ENCODE measurements at regions not wholly inside any gene's neighbourhood (a gene's known extent, or its start where the extent isn't known, plus 50 kb on each side); places are given as distances from the start of the nearest gene placed in this dataset.
"Not testable (repeated sequence)": the region's sequence is repeated elsewhere in the genome, so short reads cannot be mapped to it uniquely, and the experiment has no call there.

DNA sequence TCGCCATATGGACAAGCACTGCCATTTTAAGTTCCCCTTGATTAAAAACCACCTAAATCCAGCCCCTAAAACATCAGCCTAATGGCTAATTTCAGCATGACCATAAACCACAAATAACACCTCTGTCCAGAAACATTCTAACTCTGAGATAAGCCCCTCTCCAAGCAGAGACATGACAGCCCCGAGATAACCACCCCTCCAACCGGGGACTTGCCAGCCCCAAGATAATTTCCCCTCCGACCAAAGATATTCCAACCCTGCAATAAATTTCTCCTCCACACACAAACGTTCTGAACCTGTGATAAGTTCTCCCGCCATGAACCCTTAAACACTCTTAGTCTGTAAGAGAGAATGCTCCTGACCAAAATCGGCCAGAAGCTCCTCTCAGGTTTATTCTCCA lies 586.8 kb downstream of the EDEM1 start:
- no peak for DNase-seq
- no peak for FAIRE-seq
- Histone ChIP-seq H3K9me3 (ENCODE audit: control insufficient read depth in 2 of 3, insufficient read depth in 1 of 3, low read length in 3 of 3) (no peaks in the 10 kb centered on the region), H3K27ac (ENCODE audit: low read depth in 2 of 2, low read length in 2 of 2) (no peak overlapping the region), H3K9ac (ENCODE audit: low read length in 3 of 3) (no peak overlapping the region), H3K4me1 (ENCODE audit: control insufficient read depth in 2 of 3, insufficient read depth in 2 of 3, low read depth in 1 of 3, low read length in 3 of 3) (no peaks in the 10 kb centered on the region), H3K36me3 (ENCODE audit: control insufficient read depth in 2 of 3, insufficient read depth in 3 of 3, low read length in 3 of 3) (no peaks in the 10 kb centered on the region), H3K27me3 (ENCODE audit: control insufficient read depth, insufficient read depth, low read length) (no peaks in the 10 kb centered on the region), H3K4me3 (ENCODE audit: low read length in 3 of 3) (no peak overlapping the region)
- intact Hi-C loops (cut with DNase I): no loop called here
- TF ChIP-seq, protein P1, sequence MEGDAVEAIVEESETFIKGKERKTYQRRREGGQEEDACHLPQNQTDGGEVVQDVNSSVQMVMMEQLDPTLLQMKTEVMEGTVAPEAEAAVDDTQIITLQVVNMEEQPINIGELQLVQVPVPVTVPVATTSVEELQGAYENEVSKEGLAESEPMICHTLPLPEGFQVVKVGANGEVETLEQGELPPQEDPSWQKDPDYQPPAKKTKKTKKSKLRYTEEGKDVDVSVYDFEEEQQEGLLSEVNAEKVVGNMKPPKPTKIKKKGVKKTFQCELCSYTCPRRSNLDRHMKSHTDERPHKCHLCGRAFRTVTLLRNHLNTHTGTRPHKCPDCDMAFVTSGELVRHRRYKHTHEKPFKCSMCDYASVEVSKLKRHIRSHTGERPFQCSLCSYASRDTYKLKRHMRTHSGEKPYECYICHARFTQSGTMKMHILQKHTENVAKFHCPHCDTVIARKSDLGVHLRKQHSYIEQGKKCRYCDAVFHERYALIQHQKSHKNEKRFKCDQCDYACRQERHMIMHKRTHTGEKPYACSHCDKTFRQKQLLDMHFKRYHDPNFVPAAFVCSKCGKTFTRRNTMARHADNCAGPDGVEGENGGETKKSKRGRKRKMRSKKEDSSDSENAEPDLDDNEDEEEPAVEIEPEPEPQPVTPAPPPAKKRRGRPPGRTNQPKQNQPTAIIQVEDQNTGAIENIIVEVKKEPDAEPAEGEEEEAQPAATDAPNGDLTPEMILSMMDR (IDR thresholded peaks at IDR 0.05; ENCODE audit: borderline replicate concordance, extremely low read depth, insufficient read depth): no peak

DNA sequence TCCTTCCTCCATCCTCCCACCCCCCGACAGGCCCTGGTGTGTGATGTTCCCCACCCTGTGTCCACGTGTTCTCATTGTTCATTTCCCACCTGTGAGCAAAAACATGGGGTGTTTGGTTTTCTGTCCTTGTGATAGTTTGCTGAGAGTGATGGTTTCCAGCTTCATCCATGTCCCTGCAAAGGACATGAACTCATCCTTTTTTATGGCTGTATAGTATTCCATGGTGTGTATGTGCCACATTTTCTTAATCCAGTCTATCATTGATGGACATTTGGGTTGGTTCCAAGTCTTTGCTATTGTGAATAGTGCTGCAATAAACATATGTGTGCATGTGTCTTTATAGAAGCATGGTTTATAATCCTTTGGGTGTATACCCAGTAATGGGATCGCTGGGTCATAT lies 587.6 kb downstream of the EDEM1 start:
- FAIRE-seq; H3K27ac ChIP-seq (ENCODE audit: low read depth in 2 of 2, low read length in 2 of 2); H3K27me3 ChIP-seq (ENCODE audit: control insufficient read depth, insufficient read depth, low read length); H3K9ac ChIP-seq (ENCODE audit: low read length in 3 of 3); H3K4me1 ChIP-seq (ENCODE audit: control insufficient read depth in 2 of 3, insufficient read depth in 2 of 3, low read depth in 1 of 3, low read length in 3 of 3); DNase-seq; H3K4me3 ChIP-seq (ENCODE audit: low read length in 3 of 3); H3K36me3 ChIP-seq (ENCODE audit: control insufficient read depth in 2 of 3, insufficient read depth in 3 of 3, low read length in 3 of 3); H3K9me3 ChIP-seq (ENCODE audit: control insufficient read depth in 2 of 3, insufficient read depth in 1 of 3, low read length in 3 of 3); intact Hi-C loops (cut with DNase I): not testable (repeated sequence)

DNA sequence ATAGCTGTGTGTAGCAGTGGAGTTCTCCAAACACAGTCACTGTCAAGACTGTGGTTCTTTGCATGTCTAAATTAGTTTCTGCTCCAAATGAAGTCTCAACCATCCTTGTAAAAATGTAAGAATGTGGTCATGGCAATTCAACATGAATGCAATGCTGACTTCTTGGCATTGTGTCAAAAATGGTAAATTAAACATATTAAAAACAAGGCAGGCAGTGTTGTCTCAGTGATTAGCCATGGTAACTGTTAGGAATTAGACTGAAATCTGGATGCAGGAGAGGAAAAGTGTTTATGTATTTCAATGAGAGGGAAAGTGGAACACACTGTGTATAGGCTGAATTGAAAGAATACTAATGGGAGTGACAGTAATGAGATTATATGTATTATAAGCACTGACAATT lies 597.2 kb downstream of the EDEM1 start:
- FAIRE-seq: no peak
- intact Hi-C loops (cut with DNase I): no loop called here
- peak in 2 of 5 donors; percentile 43 to 62 for DNase-seq
- no peaks in the 10 kb centered on the region for H3K4me1 ChIP-seq (ENCODE audit: control insufficient read depth in 2 of 3, insufficient read depth in 2 of 3, low read depth in 1 of 3, low read length in 3 of 3)
- no peaks in the 10 kb centered on the region for H3K9me3 ChIP-seq (ENCODE audit: control insufficient read depth in 2 of 3, insufficient read depth in 1 of 3, low read length in 3 of 3)
- TF ChIP-seq, protein P1 (IDR thresholded peaks at IDR 0.05; ENCODE audit: borderline replicate concordance, extremely low read depth, insufficient read depth): no peak
- H3K9ac ChIP-seq (ENCODE audit: low read length in 3 of 3): no peak overlapping the region
- no peak overlapping the region for H3K4me3 ChIP-seq (ENCODE audit: low read length in 3 of 3)
- H3K27me3 ChIP-seq (ENCODE audit: control insufficient read depth, insufficient read depth, low read length): no peaks in the 10 kb centered on the region
- H3K27ac ChIP-seq (ENCODE audit: low read depth in 2 of 2, low read length in 2 of 2): no peak overlapping the region
- H3K36me3 ChIP-seq (ENCODE audit: control insufficient read depth in 2 of 3, insufficient read depth in 3 of 3, low read length in 3 of 3): no peaks in the 10 kb centered on the region

DNA sequence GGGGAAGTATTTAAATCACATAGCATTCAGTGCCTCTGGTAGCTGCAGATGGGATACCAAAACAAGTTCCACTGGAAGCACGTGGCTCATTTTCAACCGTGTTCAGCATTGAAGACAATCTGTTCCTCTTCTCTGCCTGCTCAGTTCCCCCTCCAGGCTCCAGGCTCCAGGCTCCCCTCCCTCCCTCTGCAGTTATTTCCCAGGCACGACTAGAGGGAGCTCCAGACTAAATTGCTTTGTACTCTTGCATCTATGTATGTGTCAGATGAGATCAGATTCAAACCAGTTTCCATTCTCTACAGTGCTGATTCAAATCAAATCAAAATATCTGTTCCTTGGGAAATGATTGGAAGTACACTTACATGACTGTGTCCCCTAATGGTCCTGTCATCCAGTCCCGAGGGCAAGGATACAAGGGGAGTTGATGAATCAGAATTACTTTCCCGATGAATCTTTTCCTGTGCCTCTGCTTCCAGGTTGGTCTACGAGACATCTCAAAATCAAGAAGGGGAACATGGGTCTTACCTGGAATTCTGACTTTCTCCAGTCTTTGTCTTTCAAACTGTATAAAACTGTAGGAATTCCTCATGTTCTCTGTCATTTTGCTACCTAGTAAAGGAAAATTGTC lies 600.5 kb downstream of the EDEM1 start:
- H3K9me3 ChIP-seq (ENCODE audit: control insufficient read depth in 2 of 3, insufficient read depth in 1 of 3, low read length in 3 of 3): no peaks in the 10 kb centered on the region
- no peaks in the 10 kb centered on the region for H3K27me3 ChIP-seq (ENCODE audit: control insufficient read depth, insufficient read depth, low read length)
- TF ChIP-seq, protein P1 (IDR thresholded peaks at IDR 0.05; ENCODE audit: borderline replicate concordance, extremely low read depth, insufficient read depth): peak; percentile 10
- DNase-seq (peak in 4 of 5 donors; percentile 55 to 87 (median 68)), FAIRE-seq (no peak)
- no peak overlapping the region for H3K4me3 ChIP-seq (ENCODE audit: low read length in 3 of 3)
- H3K36me3 ChIP-seq (ENCODE audit: control insufficient read depth in 2 of 3, insufficient read depth in 3 of 3, low read length in 3 of 3): no peaks in the 10 kb centered on the region
- intact Hi-C loops (cut with DNase I): no loop called here
- H3K4me1 ChIP-seq (ENCODE audit: control insufficient read depth in 2 of 3, insufficient read depth in 2 of 3, low read depth in 1 of 3, low read length in 3 of 3): no peaks in the 10 kb centered on the region
- H3K9ac ChIP-seq (ENCODE audit: low read length in 3 of 3): no peak overlapping the region
- no peak overlapping the region for H3K27ac ChIP-seq (ENCODE audit: low read depth in 2 of 2, low read length in 2 of 2)

Measured in kidney (tissue), 13 donors.